ENCODE measurements at regions not wholly inside any gene's neighbourhood (a gene's known extent, or its start where the extent isn't known, plus 50 kb on each side); places are given as distances from the start of the nearest gene placed in this dataset.

GRCh38 chr1:195951313-195951712 is 656.9 kb downstream of the KCNT2 start:
- H3K4me3 ChIP-seq (ENCODE audit: low read length) = no peak overlapping the region
- H3K27me3 Mint-ChIP-seq (ENCODE audit: insufficient read depth) = no peaks in the 10 kb centered on the region
- no peak overlapping the region for H3K4me3 Mint-ChIP-seq
- no peak for DNase-seq
- 60 to 93% methylated on average over 1 of the region's 2 CpGs for WGBS, 2 experiments (ENCODE audit: insufficient coverage in 1 of 2, insufficient read length in 1 of 2)
- no peaks in the 10 kb centered on the region for H3K9me3 ChIP-seq (ENCODE audit: control insufficient read depth, low read length)
- H3K27me3 ChIP-seq (ENCODE audit: control insufficient read depth, insufficient read depth, low read length, poor library complexity, severe bottlenecking) = no peaks in the 10 kb centered on the region
- no peaks in the 10 kb centered on the region for H3K9me3 Mint-ChIP-seq
- H3K4me1 ChIP-seq (ENCODE audit: control insufficient read depth, insufficient read depth, low read length) = no peaks in the 10 kb centered on the region
- no peaks in the 10 kb centered on the region for H3K36me3 ChIP-seq (ENCODE audit: control insufficient read depth, insufficient read depth, low read length)
- no peak for TF ChIP-seq CTCF (conservative IDR thresholded peaks at IDR 0.05)
- no peak overlapping the region for H3K27ac ChIP-seq (ENCODE audit: low read depth, low read length)
- no peaks in the 10 kb centered on the region for H3K4me1 Mint-ChIP-seq
- no peak overlapping the region for H3K27ac Mint-ChIP-seq
- H3K36me3 Mint-ChIP-seq (ENCODE audit: low read depth) = no peaks in the 10 kb centered on the region
- no peak overlapping the region for H3K9ac ChIP-seq (ENCODE audit: extremely low read depth, low read length, poor library complexity, severe bottlenecking)

- WGBS, 2 experiments (ENCODE audit: insufficient coverage in 1 of 2, insufficient read length in 1 of 2) = 91 to 98% methylated on average over 14 to 22 of the region's 22 CpGs
- Histone ChIP-seq H3K9me3 (ENCODE audit: control insufficient read depth, low read length) (no peaks in the 10 kb centered on the region), H3K4me1 (ENCODE audit: control insufficient read depth, insufficient read depth, low read length) (no peaks in the 10 kb centered on the region), H3K27me3 (ENCODE audit: control insufficient read depth, insufficient read depth, low read length, poor library complexity, severe bottlenecking) (no peaks in the 10 kb centered on the region), H3K36me3 (ENCODE audit: control insufficient read depth, insufficient read depth, low read length) (no peaks in the 10 kb centered on the region), H3K27ac (ENCODE audit: low read depth, low read length) (no peak overlapping the region), H3K9ac (ENCODE audit: extremely low read depth, low read length, poor library complexity, severe bottlenecking) (no peak overlapping the region), H3K4me3 (ENCODE audit: low read length) (no peak overlapping the region)
- Mint-ChIP-seq H3K9me3 (no peaks in the 10 kb centered on the region), H3K4me3 (no peak overlapping the region), H3K27ac (no peak overlapping the region), H3K36me3 (ENCODE audit: low read depth) (no peaks in the 10 kb centered on the region), H3K4me1 (no peaks in the 10 kb centered on the region), H3K27me3 (ENCODE audit: insufficient read depth) (no peaks in the 10 kb centered on the region)
- DNase-seq = no peak
- no peak for TF ChIP-seq CTCF (conservative IDR thresholded peaks at IDR 0.05)
These were observed 659.9 kb downstream of the KCNT2 start for GRCh38 chr1:195948123-195948895.

- Mint-ChIP-seq H3K4me1 (peaks cover 3% of the 10 kb centered on the region), H3K9me3 (no peaks in the 10 kb centered on the region), H3K27ac (no peak overlapping the region), H3K4me3 (no peak overlapping the region), H3K36me3 (ENCODE audit: low read depth) (no peaks in the 10 kb centered on the region), H3K27me3 (ENCODE audit: insufficient read depth) (no peaks in the 10 kb centered on the region)
- Histone ChIP-seq H3K36me3 (ENCODE audit: control insufficient read depth, insufficient read depth, low read length) (no peaks in the 10 kb centered on the region), H3K9ac (ENCODE audit: extremely low read depth, low read length, poor library complexity, severe bottlenecking) (no peak overlapping the region), H3K27me3 (ENCODE audit: control insufficient read depth, insufficient read depth, low read length, poor library complexity, severe bottlenecking) (no peaks in the 10 kb centered on the region), H3K27ac (ENCODE audit: low read depth, low read length) (no peak overlapping the region), H3K9me3 (ENCODE audit: control insufficient read depth, low read length) (no peaks in the 10 kb centered on the region), H3K4me1 (ENCODE audit: control insufficient read depth, insufficient read depth, low read length) (no peaks in the 10 kb centered on the region), H3K4me3 (ENCODE audit: low read length) (no peak overlapping the region)
- no peak for TF ChIP-seq CTCF (conservative IDR thresholded peaks at IDR 0.05)
- 93 to 96% methylated on average over 3 to 4 of the region's 4 CpGs for WGBS, 2 experiments (ENCODE audit: insufficient coverage in 1 of 2, insufficient read length in 1 of 2)
- no peak for DNase-seq
These were observed 661.7 kb downstream of the KCNT2 start for GRCh38 chr1:195946500-195946899.
